Stimulated activated CD4-positive, alpha-beta T cell treated with anti-CD3 and anti-CD28 coated beads, Interleukin-15, amount 100 ng/mL, for 48 hours (primary cell): ENCODE measurements at regions not wholly inside any gene's neighbourhood (a gene's known extent, or its start where the extent isn't known, plus 50 kb on each side); places are given as distances from the start of the nearest gene placed in this dataset.

Experiments used
- DNase-seq, 2 donors: peaks; one replicate each; pipeline ENCODE4 v3.0.0-alpha.2; 2020; ENCODE audit warnings: low read depth in 2 of 2

GRCh38 chr21:31566064-31566463, 93.4 kb upstream of the SOD1 start:
- no peak for DNase-seq

- DNase-seq: no peak
Observed at GRCh38 chr21:31564439-31564838, 95.1 kb upstream of the SOD1 start.

- no peak for DNase-seq
Observed at GRCh38 chr21:31560479-31560878, 99.0 kb upstream of the SOD1 start.

- peak; percentile 89 to 92 for DNase-seq
Observed at GRCh38 chr21:31559368-31560119, 99.9 kb upstream of the SOD1 start.

GRCh38 chr21:31558962-31559367, 100.5 kb upstream of the SOD1 start:
- DNase-seq: peak; percentile 87 to 92

- peak; percentile 10 to 28 for DNase-seq
Observed at GRCh38 chr21:31558189-31558961, 101.1 kb upstream of the SOD1 start.

GRCh38 chr21:31557421-31558188, 101.9 kb upstream of the SOD1 start:
- peak in 1 of 2 donors; percentile 19 for DNase-seq

- DNase-seq: no peak
Observed at GRCh38 chr21:31556662-31557061, 102.8 kb upstream of the SOD1 start.

GRCh38 chr21:31555741-31556191, 103.7 kb upstream of the SOD1 start:
- no peak for DNase-seq

GRCh38 chr21:31554511-31555022, 104.9 kb upstream of the SOD1 start:
- peak; percentile 8 to 21 for DNase-seq

GRCh38 chr21:31553926-31554325, 105.6 kb upstream of the SOD1 start:
- DNase-seq: no peak

GRCh38 chr21:31553461-31553860, 106.0 kb upstream of the SOD1 start:
- no peak for DNase-seq

GRCh38 chr21:31552826-31553225, 106.7 kb upstream of the SOD1 start:
- DNase-seq: no peak

GRCh38 chr21:31550070-31550469, 109.4 kb upstream of the SOD1 start:
- DNase-seq: no peak

- DNase-seq: no peak
Observed at GRCh38 chr21:31548688-31549087, 110.8 kb upstream of the SOD1 start.

GRCh38 chr21:31546443-31547170, 112.9 kb upstream of the SOD1 start:
- no peak for DNase-seq

- DNase-seq: no peak
Observed at GRCh38 chr21:31545036-31545435, 114.5 kb upstream of the SOD1 start.

GRCh38 chr21:31543191-31543590, 116.3 kb upstream of the SOD1 start:
- no peak for DNase-seq

- DNase-seq: no peak
Observed at GRCh38 chr21:31538816-31539215, 120.7 kb upstream of the SOD1 start.

GRCh38 chr21:31537872-31538576, 121.5 kb upstream of the SOD1 start:
- no peak for DNase-seq

GRCh38 chr21:31536138-31536537, 123.4 kb upstream of the SOD1 start:
- no peak for DNase-seq
